ENCODE measurements at regions not wholly inside any gene's neighbourhood (a gene's known extent, or its start where the extent isn't known, plus 50 kb on each side); places are given as distances from the start of the nearest gene placed in this dataset.

DNA sequence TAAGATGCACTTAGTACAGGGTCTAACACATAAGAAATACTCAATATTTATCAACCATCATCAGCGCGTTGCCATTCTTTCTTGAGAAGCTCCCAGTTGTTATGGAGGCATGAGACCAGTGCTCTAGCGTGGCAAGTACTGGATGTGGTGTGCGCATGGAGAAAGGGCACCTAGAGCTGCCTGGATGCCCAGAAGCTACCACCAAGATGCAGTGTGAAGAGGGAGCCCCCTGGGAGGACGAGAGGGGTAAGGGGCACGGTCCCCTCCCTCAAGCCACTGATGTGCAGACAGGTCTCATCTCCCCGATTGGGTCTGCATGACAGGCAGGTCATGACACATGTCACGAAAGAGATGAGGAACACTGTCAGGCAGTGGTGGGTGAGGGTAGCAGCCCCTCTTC is 127.7 kb upstream of the CXCL14 start:
- TF ChIP-seq POLR2AphosphoS5 (IDR thresholded peaks at IDR 0.05), result no peak
- TF ChIP-seq, protein P1, sequence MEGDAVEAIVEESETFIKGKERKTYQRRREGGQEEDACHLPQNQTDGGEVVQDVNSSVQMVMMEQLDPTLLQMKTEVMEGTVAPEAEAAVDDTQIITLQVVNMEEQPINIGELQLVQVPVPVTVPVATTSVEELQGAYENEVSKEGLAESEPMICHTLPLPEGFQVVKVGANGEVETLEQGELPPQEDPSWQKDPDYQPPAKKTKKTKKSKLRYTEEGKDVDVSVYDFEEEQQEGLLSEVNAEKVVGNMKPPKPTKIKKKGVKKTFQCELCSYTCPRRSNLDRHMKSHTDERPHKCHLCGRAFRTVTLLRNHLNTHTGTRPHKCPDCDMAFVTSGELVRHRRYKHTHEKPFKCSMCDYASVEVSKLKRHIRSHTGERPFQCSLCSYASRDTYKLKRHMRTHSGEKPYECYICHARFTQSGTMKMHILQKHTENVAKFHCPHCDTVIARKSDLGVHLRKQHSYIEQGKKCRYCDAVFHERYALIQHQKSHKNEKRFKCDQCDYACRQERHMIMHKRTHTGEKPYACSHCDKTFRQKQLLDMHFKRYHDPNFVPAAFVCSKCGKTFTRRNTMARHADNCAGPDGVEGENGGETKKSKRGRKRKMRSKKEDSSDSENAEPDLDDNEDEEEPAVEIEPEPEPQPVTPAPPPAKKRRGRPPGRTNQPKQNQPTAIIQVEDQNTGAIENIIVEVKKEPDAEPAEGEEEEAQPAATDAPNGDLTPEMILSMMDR (IDR thresholded peaks at IDR 0.05 in 8 of 11, conservative IDR thresholded peaks at IDR 0.05 in 3 of 11), result no peak
